GM12878 (cell line): ENCODE measurements at regions not wholly inside any gene's neighbourhood (a gene's known extent, or its start where the extent isn't known, plus 50 kb on each side); places are given as distances from the start of the nearest gene placed in this dataset.

Experiments used
- CBFB ChIP-seq: IDR thresholded peaks from 2 replicates; pipeline ENCODE4 v1.6.1; 2016; ENCODE audit warnings: antibody characterized with exemption, low read depth
- CTCF ChIP-seq, 3 experiments: IDR thresholded peaks in 2 of 3; conservative IDR thresholded peaks in 1 of 3; 2 replicates each; pipeline ENCODE4 v1.5.1; 2011; ENCODE audit warnings: low read depth in 3 of 3, low read length in 3 of 3, mild to moderate bottlenecking in 3 of 3, control low read depth in 2 of 3, moderate library complexity in 2 of 3, inconsistent platforms in 1 of 3, mixed read lengths in 1 of 3; ENCODE audit not compliant: control insufficient read depth in 2 of 3, insufficient read depth in 1 of 3; ENCODE audit errors: extremely low read depth in 1 of 3
- EZH2 ChIP-seq: IDR thresholded peaks from 2 replicates; pipeline ENCODE4 v1.6.1; 2012; ENCODE audit warnings: low read depth, mild to moderate bottlenecking, control low read depth, inconsistent platforms, low read length, borderline replicate concordance; ENCODE audit not compliant: control insufficient read depth
- KAT2A ChIP-seq: conservative IDR thresholded peaks from 2 replicates; pipeline ENCODE4 v1.6.1; 2011; ENCODE audit warnings: low read depth, low read length; ENCODE audit not compliant: control insufficient read depth
- MLLT1 ChIP-seq: fragments of 450-650 bp; IDR thresholded peaks from 2 replicates; pipeline ENCODE4 v1.6.1; 2016; ENCODE audit warnings: mild to moderate bottlenecking
- NFIC ChIP-seq: IDR thresholded peaks from 2 replicates; pipeline ENCODE4 v1.6.1; 2012; ENCODE audit warnings: low read depth, mild to moderate bottlenecking, inconsistent platforms, low read length, moderate library complexity
- PML ChIP-seq: IDR thresholded peaks from 2 replicates; pipeline ENCODE4 v1.6.1; 2012; ENCODE audit warnings: low read length, inconsistent platforms
- RAD21 ChIP-seq: IDR thresholded peaks from 2 replicates; pipeline ENCODE4 v1.6.1; 2011; ENCODE audit warnings: mild to moderate bottlenecking, low read depth, low read length, moderate library complexity; ENCODE audit not compliant: insufficient read depth
- ZBTB4 ChIP-seq: fragments of 450-650 bp; formaldehyde crosslinking; IDR thresholded peaks from 2 replicates; pipeline ENCODE4 v1.4.0; 2022; ENCODE audit warnings: mild to moderate bottlenecking, moderate library complexity

DNA sequence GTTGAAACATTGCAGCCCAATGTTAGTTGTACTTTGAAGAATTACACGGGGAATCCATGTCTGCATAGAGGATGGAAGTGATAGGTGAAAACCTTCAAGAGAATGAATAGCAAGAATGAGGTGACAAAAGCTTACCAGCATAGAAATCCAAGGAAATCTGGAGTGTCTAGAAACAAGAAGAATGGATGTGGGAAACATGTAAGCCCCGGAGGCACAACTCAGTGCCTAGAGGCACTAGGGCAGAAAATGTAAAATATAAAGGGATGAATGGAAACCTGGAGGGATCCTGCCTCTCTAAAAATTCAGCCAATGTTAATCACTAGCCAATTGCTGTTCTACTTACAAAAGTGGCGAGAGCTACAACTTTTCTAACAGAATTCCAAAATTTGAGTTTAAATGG lies 619.0 kb downstream of the TBL1XR1 start:
- no peak for TF ChIP-seq CTCF (IDR thresholded peaks at IDR 0.05 in 2 of 3, conservative IDR thresholded peaks at IDR 0.05 in 1 of 3; ENCODE audit: control insufficient read depth in 2 of 3, extremely low read depth in 1 of 3, insufficient read depth in 1 of 3, low read depth in 3 of 3, low read length in 3 of 3)
- no peak for TF ChIP-seq EZH2
- TF ChIP-seq KAT2A: no peak
- no peak for TF ChIP-seq PML
- no peak for TF ChIP-seq NFIC
- no peak for TF ChIP-seq MLLT1
- TF ChIP-seq RAD21: no peak
- no peak for TF ChIP-seq CBFB
- TF ChIP-seq ZBTB4: no peak
